ENCODE measurements at regions not wholly inside any gene's neighbourhood (a gene's known extent, or its start where the extent isn't known, plus 50 kb on each side); places are given as distances from the start of the nearest gene placed in this dataset.

- H3K4me3 ChIP-seq (ENCODE audit: low read depth, low read length), result no peak overlapping the region
- no peak for TF ChIP-seq CTCF (IDR thresholded peaks at IDR 0.05; ENCODE audit: low read depth, low read length, missing control alignments)
- in situ Hi-C loops (cut with HindIII; ENCODE audit: low sequenced_read_pairs), result no loop called here
- no peak for DNase-seq (ENCODE audit: low read depth)
Measured at GRCh38 chr2:138209009-138209408, 244.7 kb downstream of the HNMT start.

- TF ChIP-seq CTCF (IDR thresholded peaks at IDR 0.05; ENCODE audit: low read depth, low read length, missing control alignments), result no peak
- in situ Hi-C loops (cut with HindIII; ENCODE audit: low sequenced_read_pairs), result no loop called here
- no peak for DNase-seq (ENCODE audit: low read depth)
Measured at GRCh38 chr2:138210487-138210886, 246.2 kb downstream of the HNMT start.

GRCh38 chr2:138212434-138212833 lies 248.2 kb downstream of the HNMT start:
- no peak for TF ChIP-seq CTCF (IDR thresholded peaks at IDR 0.05; ENCODE audit: low read depth, low read length, missing control alignments)
- in situ Hi-C loops (cut with HindIII; ENCODE audit: low sequenced_read_pairs), result no loop called here
- no peak for DNase-seq (ENCODE audit: low read depth)
- H3K4me3 ChIP-seq (ENCODE audit: low read depth, low read length), result no peak overlapping the region

More at GRCh38 chr2:138210487-138210886, 246.2 kb downstream of the HNMT start:
- H3K4me3 ChIP-seq (ENCODE audit: low read depth, low read length), result no peak overlapping the region

- no peak overlapping the region for H3K4me3 ChIP-seq (ENCODE audit: low read depth, low read length)
- in situ Hi-C loops (cut with HindIII; ENCODE audit: low sequenced_read_pairs), result no loop called here
- no peak for TF ChIP-seq CTCF (IDR thresholded peaks at IDR 0.05; ENCODE audit: low read depth, low read length, missing control alignments)
- DNase-seq (ENCODE audit: low read depth), result no peak
Measured at GRCh38 chr2:138213084-138213483, 248.8 kb downstream of the HNMT start.

- DNase-seq (ENCODE audit: low read depth), result no peak
- no peak for TF ChIP-seq CTCF (IDR thresholded peaks at IDR 0.05; ENCODE audit: low read depth, low read length, missing control alignments)
- no peak overlapping the region for H3K4me3 ChIP-seq (ENCODE audit: low read depth, low read length)
- in situ Hi-C loops (cut with HindIII; ENCODE audit: low sequenced_read_pairs), result no loop called here
Measured at GRCh38 chr2:138213624-138214023, 249.4 kb downstream of the HNMT start.

- in situ Hi-C loops (cut with HindIII; ENCODE audit: low sequenced_read_pairs), result no loop called here
- no peak for TF ChIP-seq CTCF (IDR thresholded peaks at IDR 0.05; ENCODE audit: low read depth, low read length, missing control alignments)
- no peak overlapping the region for H3K4me3 ChIP-seq (ENCODE audit: low read depth, low read length)
- no peak for DNase-seq (ENCODE audit: low read depth)
Measured at GRCh38 chr2:138215958-138216357, 251.7 kb downstream of the HNMT start.

- no peak for DNase-seq (ENCODE audit: low read depth)
- in situ Hi-C loops (cut with HindIII; ENCODE audit: low sequenced_read_pairs), result no loop called here
- TF ChIP-seq CTCF (IDR thresholded peaks at IDR 0.05; ENCODE audit: low read depth, low read length, missing control alignments), result no peak
- H3K4me3 ChIP-seq (ENCODE audit: low read depth, low read length), result no peak overlapping the region
Measured at GRCh38 chr2:138217975-138218374, 253.7 kb downstream of the HNMT start.

Data from astrocyte of the cerebellum (primary cell).